ENCODE measurements at regions not wholly inside any gene's neighbourhood (a gene's known extent, or its start where the extent isn't known, plus 50 kb on each side); places are given as distances from the start of the nearest gene placed in this dataset.

GRCh38 chr9:30196941-30197340, 2187.5 kb upstream of the ACO1 start:
- Histone ChIP-seq H3K36me3 (ENCODE audit: control insufficient read depth, insufficient read depth, low read length) (no peaks in the 10 kb centered on the region), H3K27me3 (ENCODE audit: control insufficient read depth, insufficient read depth, low read length) (no peaks in the 10 kb centered on the region), H3K4me3 (ENCODE audit: low read depth, low read length) (no peak overlapping the region)
- no peak for DNase-seq (ENCODE audit: low read depth)
- no peak for TF ChIP-seq CTCF (IDR thresholded peaks at IDR 0.05; ENCODE audit: insufficient read depth, low read length, poor library complexity, severe bottlenecking)

- H3K4me3 ChIP-seq (ENCODE audit: low read depth, low read length), result no peak overlapping the region
- DNase-seq (ENCODE audit: low read depth), result no peak
- H3K36me3 ChIP-seq (ENCODE audit: control insufficient read depth, insufficient read depth, low read length), result no peaks in the 10 kb centered on the region
- TF ChIP-seq CTCF (IDR thresholded peaks at IDR 0.05; ENCODE audit: insufficient read depth, low read length, poor library complexity, severe bottlenecking), result no peak
- H3K27me3 ChIP-seq (ENCODE audit: control insufficient read depth, insufficient read depth, low read length), result no peaks in the 10 kb centered on the region
Measured at GRCh38 chr9:30197453-30197852, 2187.0 kb upstream of the ACO1 start.

GRCh38 chr9:30197954-30198353, 2186.5 kb upstream of the ACO1 start:
- DNase-seq (ENCODE audit: low read depth), result no peak
- Histone ChIP-seq H3K4me3 (ENCODE audit: low read depth, low read length) (no peak overlapping the region), H3K27me3 (ENCODE audit: control insufficient read depth, insufficient read depth, low read length) (no peaks in the 10 kb centered on the region), H3K36me3 (ENCODE audit: control insufficient read depth, insufficient read depth, low read length) (no peaks in the 10 kb centered on the region)
- TF ChIP-seq CTCF (IDR thresholded peaks at IDR 0.05; ENCODE audit: insufficient read depth, low read length, poor library complexity, severe bottlenecking), result no peak

- no peak overlapping the region for H3K4me3 ChIP-seq (ENCODE audit: low read depth, low read length)
- no peaks in the 10 kb centered on the region for H3K27me3 ChIP-seq (ENCODE audit: control insufficient read depth, insufficient read depth, low read length)
- no peak for DNase-seq (ENCODE audit: low read depth)
- H3K36me3 ChIP-seq (ENCODE audit: control insufficient read depth, insufficient read depth, low read length), result no peaks in the 10 kb centered on the region
- no peak for TF ChIP-seq CTCF (IDR thresholded peaks at IDR 0.05; ENCODE audit: insufficient read depth, low read length, poor library complexity, severe bottlenecking)
Measured at GRCh38 chr9:30198463-30199309, 2185.8 kb upstream of the ACO1 start.

- H3K4me3 ChIP-seq (ENCODE audit: low read depth, low read length), result no peak overlapping the region
- no peak for TF ChIP-seq CTCF (IDR thresholded peaks at IDR 0.05; ENCODE audit: insufficient read depth, low read length, poor library complexity, severe bottlenecking)
- H3K36me3 ChIP-seq (ENCODE audit: control insufficient read depth, insufficient read depth, low read length), result no peaks in the 10 kb centered on the region
- no peak for DNase-seq (ENCODE audit: low read depth)
- H3K27me3 ChIP-seq (ENCODE audit: control insufficient read depth, insufficient read depth, low read length), result no peaks in the 10 kb centered on the region
Measured at GRCh38 chr9:30201024-30201423, 2183.4 kb upstream of the ACO1 start.

GRCh38 chr9:30235068-30235467, 2149.4 kb upstream of the ACO1 start:
- H3K27me3 ChIP-seq (ENCODE audit: control insufficient read depth, insufficient read depth, low read length), result no peaks in the 10 kb centered on the region
- no peak overlapping the region for H3K4me3 ChIP-seq (ENCODE audit: low read depth, low read length)
- no peak for TF ChIP-seq CTCF (IDR thresholded peaks at IDR 0.05; ENCODE audit: insufficient read depth, low read length, poor library complexity, severe bottlenecking)
- H3K36me3 ChIP-seq (ENCODE audit: control insufficient read depth, insufficient read depth, low read length), result no peaks in the 10 kb centered on the region
- DNase-seq (ENCODE audit: low read depth), result no peak

All from kidney epithelial cell (primary cell).